IMR-90 (cell line): ENCODE measurements at regions not wholly inside any gene's neighbourhood (a gene's known extent, or its start where the extent isn't known, plus 50 kb on each side); places are given as distances from the start of the nearest gene placed in this dataset.

ENCODE experiments used
- ATAC-seq: fragments of 200-7000 bp; cut with Tn5 transposase; 2 replicates; pipeline ENCODE4 v1.9.1; 2020; ENCODE audit warnings: low read depth, mild to moderate bottlenecking, moderate library complexity
- BruUV-seq: library from RNA; stranded (reverse); fragments of 400-500 nt; replicated peaks from 2 replicates; lab custom pipeline; 2021; lab: Mats Ljungman, UMichigan
- CTCF ChIA-PET: fragments of 300-600 bp; formaldehyde crosslinking; extraction: SDS; loops from one replicate; lab custom pipeline; 2021; ENCODE audit warnings: antibody characterized with exemption; lab: Yijun Ruan, JAX
- POLR2A ChIA-PET: fragments of 300-600 bp; sonication (Branson Sonifier 250); formaldehyde crosslinking; loops from one replicate; lab custom pipeline; 2022; ENCODE audit warnings: antibody characterized with exemption; ENCODE audit not compliant: unreplicated experiment; lab: Charles Lee
- DNase-seq: peaks from one replicate; pipeline ENCODE4 v3.0.0; 2013
- H2AFZ ChIP-seq: replicated peaks from 2 replicates; pipeline ENCODE3; 2013; ENCODE audit warnings: low read length, mild to moderate bottlenecking; ENCODE audit not compliant: poor library complexity
- H2AK5ac ChIP-seq: 2 replicates; pipeline ENCODE4 v1.6.1; 2013; ENCODE audit warnings: low read depth, low read length, inconsistent platforms
- H2AK9ac ChIP-seq: replicated peaks from 2 replicates; pipeline ENCODE3; 2013; ENCODE audit warnings: mild to moderate bottlenecking, low read depth, low read length, moderate library complexity; ENCODE audit not compliant: poor library complexity
- H2BK120ac ChIP-seq: 2 replicates; pipeline ENCODE4 v1.6.1; 2013; ENCODE audit warnings: low read depth, low read length, inconsistent platforms
- H2BK15ac ChIP-seq: 3 replicates; pipeline ENCODE4 v1.6.1; 2013; ENCODE audit warnings: low read depth, low read length, inconsistent platforms
- H2BK20ac ChIP-seq: 2 replicates; pipeline ENCODE4 v1.6.1; 2013; ENCODE audit warnings: low read depth, mild to moderate bottlenecking, inconsistent platforms, low read length, moderate library complexity
- H2BK5ac ChIP-seq: 2 replicates; pipeline ENCODE4 v1.6.1; 2013; ENCODE audit warnings: mild to moderate bottlenecking, low read depth, low read length, inconsistent platforms; ENCODE audit not compliant: poor library complexity, severe bottlenecking
- H3K14ac ChIP-seq: replicated peaks from 2 replicates; pipeline ENCODE4 v1.6.1; 2013; ENCODE audit warnings: low read depth, low read length, inconsistent platforms
- H3K18ac ChIP-seq: 2 replicates; pipeline ENCODE4 v1.6.1; 2013; ENCODE audit warnings: low read depth, low read length, control low read depth
- H3K23ac ChIP-seq: 2 replicates; pipeline ENCODE4 v1.6.1; 2013; ENCODE audit warnings: low read depth, low read length, inconsistent platforms
- H3K27ac ChIP-seq: 2 replicates; pipeline ENCODE4 v1.5.1; 2013; ENCODE audit warnings: mild to moderate bottlenecking, control low read depth, low read length; ENCODE audit not compliant: insufficient read depth
- H3K27me3 ChIP-seq: 2 replicates; pipeline ENCODE4 v1.6.1; 2013; ENCODE audit warnings: low read length; ENCODE audit not compliant: control insufficient read depth, insufficient read depth
- H3K36me3 ChIP-seq: 2 replicates; pipeline ENCODE4 v1.6.1; 2013; ENCODE audit warnings: low read length, mixed read lengths; ENCODE audit not compliant: control insufficient read depth, insufficient read depth
- H3K4ac ChIP-seq: 2 replicates; pipeline ENCODE4 v1.6.1; 2013; ENCODE audit warnings: low read depth, low read length, inconsistent platforms
- H3K4me1 ChIP-seq: 2 replicates; pipeline ENCODE4 v1.6.1; 2013; ENCODE audit warnings: low read length, mixed read lengths; ENCODE audit not compliant: control insufficient read depth, insufficient read depth
- H3K4me2 ChIP-seq: 2 replicates; pipeline ENCODE4 v1.6.1; 2013; ENCODE audit warnings: low read depth, mild to moderate bottlenecking, control low read depth, low read length, moderate library complexity
- H3K4me3 ChIP-seq: 2 replicates; pipeline ENCODE4 v1.5.1; 2013; ENCODE audit warnings: low read depth, mild to moderate bottlenecking, control low read depth, low read length, moderate library complexity; ENCODE audit not compliant: insufficient read depth
- H3K56ac ChIP-seq: 2 replicates; pipeline ENCODE4 v1.6.1; 2013; ENCODE audit warnings: low read length, inconsistent platforms; ENCODE audit not compliant: insufficient read depth; ENCODE audit errors: extremely low read depth
- H3K79me1 ChIP-seq, 2 experiments: 2 replicates each; pipeline ENCODE4 v1.6.1; 2013; ENCODE audit warnings: low read length in 2 of 2, inconsistent platforms in 1 of 2, low read depth in 1 of 2
- H3K9ac ChIP-seq: 2 replicates; pipeline ENCODE4 v1.6.1; 2013; ENCODE audit warnings: low read depth, low read length, control low read depth
- H3K9me1 ChIP-seq: 2 replicates; pipeline ENCODE4 v1.6.1; 2013; ENCODE audit warnings: low read length, inconsistent platforms; ENCODE audit not compliant: insufficient read depth
- H3K9me3 ChIP-seq: 2 replicates; pipeline ENCODE4 v1.6.1; 2013; ENCODE audit warnings: low read length; ENCODE audit not compliant: control insufficient read depth, insufficient read depth
- H4K20me1 ChIP-seq: 2 replicates; pipeline ENCODE4 v1.6.1; 2013; ENCODE audit warnings: low read length, inconsistent platforms; ENCODE audit not compliant: insufficient read depth
- H4K5ac ChIP-seq: 2 replicates; pipeline ENCODE4 v1.6.1; 2013; ENCODE audit warnings: mild to moderate bottlenecking, low read depth, low read length, control low read depth
- H4K8ac ChIP-seq, 2 experiments: 2 replicates each; pipeline ENCODE4 v1.6.1; 2013; ENCODE audit warnings: low read depth in 2 of 2, low read length in 2 of 2, control low read depth in 1 of 2, inconsistent platforms in 1 of 2
- H4K91ac ChIP-seq: 2 replicates; pipeline ENCODE4 v1.6.1; 2013; ENCODE audit warnings: low read depth, low read length, inconsistent platforms; ENCODE audit not compliant: insufficient read depth
- BHLHE40 ChIP-seq: fragments of 150-350 bp; IDR thresholded peaks from 2 replicates; pipeline ENCODE4 v1.6.1; 2016; ENCODE audit warnings: mild to moderate bottlenecking, low read depth, low read length
- CEBPB ChIP-seq: IDR thresholded peaks from 2 replicates; pipeline ENCODE4 v1.6.1; 2012; ENCODE audit warnings: low read depth, low read length, improper control_type of control experiment
- CHD1 ChIP-seq: IDR thresholded peaks from 2 replicates; pipeline ENCODE4 v1.6.1; 2012; ENCODE audit warnings: low read depth, low read length, improper control_type of control experiment
- CTCF ChIP-seq: conservative IDR thresholded peaks from 2 replicates; pipeline ENCODE4 v1.5.1; 2012; ENCODE audit warnings: mild to moderate bottlenecking, low read depth, low read length, improper control_type of control experiment
- ELK1 ChIP-seq: fragments of 150-350 bp; IDR thresholded peaks from 2 replicates; pipeline ENCODE4 v1.6.1; 2016; ENCODE audit warnings: low read depth, mild to moderate bottlenecking, low read length, moderate library complexity, borderline replicate concordance
- FOS ChIP-seq: fragments of 150-350 bp; IDR thresholded peaks from 2 replicates; pipeline ENCODE4 v1.6.1; 2016; ENCODE audit warnings: low read depth, low read length
- MAFK ChIP-seq: IDR thresholded peaks from 2 replicates; pipeline ENCODE4 v1.6.1; 2012; ENCODE audit warnings: low read depth, low read length, improper control_type of control experiment
- MAZ ChIP-seq: IDR thresholded peaks from 2 replicates; pipeline ENCODE4 v1.6.1; 2012; ENCODE audit warnings: low read depth, mild to moderate bottlenecking, low read length, improper control_type of control experiment, moderate library complexity, borderline replicate concordance
- MXI1 ChIP-seq: IDR thresholded peaks from 2 replicates; pipeline ENCODE4 v1.6.1; 2012; ENCODE audit warnings: low read depth, mild to moderate bottlenecking, low read length, moderate library complexity, borderline replicate concordance
- NFE2L2 ChIP-seq: fragments of 150-350 bp; IDR thresholded peaks from 2 replicates; pipeline ENCODE4 v1.6.1; 2016; ENCODE audit warnings: low read depth, mild to moderate bottlenecking, low read length
- POLR2A ChIP-seq: IDR thresholded peaks from 2 replicates; pipeline ENCODE4 v1.6.1; 2012; ENCODE audit warnings: mild to moderate bottlenecking, low read depth, low read length
- RAD21 ChIP-seq: IDR thresholded peaks from 2 replicates; pipeline ENCODE4 v1.6.1; 2012; ENCODE audit warnings: low read length, improper control_type of control experiment
- RCOR1 ChIP-seq: IDR thresholded peaks from 2 replicates; pipeline ENCODE4 v1.6.1; 2012; ENCODE audit warnings: mild to moderate bottlenecking, low read length, improper control_type of control experiment; ENCODE audit not compliant: insufficient replicate concordance
- RFX5 ChIP-seq: IDR thresholded peaks from 2 replicates; pipeline ENCODE4 v1.8.0; 2012; ENCODE audit warnings: low read depth, mild to moderate bottlenecking, low read length, moderate library complexity
- SMC3 ChIP-seq: fragments of 150-350 bp; IDR thresholded peaks from 2 replicates; pipeline ENCODE4 v1.6.1; 2016; ENCODE audit warnings: low read depth, mild to moderate bottlenecking, antibody characterized with exemption, low read length, moderate library complexity
- WGBS, 2 experiments: methylation state at CpG; one replicate each; pipeline versions ENCODE4 v1.1.5 to v1.1.7; 2013; ENCODE audit warnings: missing lambda C conversion rate in 2 of 2; ENCODE audit not compliant: insufficient read length in 1 of 2; ENCODE audit errors: extremely low coverage in 2 of 2; 5-methylcytosine and 5-hydroxymethylcytosine counted together
- dilution Hi-C: fragments of 300-500 bp; cut with HindIII; formaldehyde crosslinking; loops from one replicate; pipeline ENCODE4 v1.14.3; 2018; ENCODE audit warnings: low sequenced_read_pairs; ENCODE audit not compliant: unreplicated experiment
- in situ Hi-C: fragments of 300-500 bp; cut with MboI; formaldehyde crosslinking; loops from 3 replicates; pipeline ENCODE4 v1.14.3; 2019; ENCODE audit warnings: low sequenced_read_pairs, inconsistent platforms, mixed read lengths
- intact Hi-C: fragments of 100-400 bp; cut with micrococcal nuclease; formaldehyde crosslinking; loops from 2 replicates; pipeline ENCODE4 v1.10.0; 2022

- DNase-seq (no peak), ATAC-seq (no peak)
- no peak overlapping the region for H2BK15ac ChIP-seq
- WGBS, 2 experiments: 0% methylated on average over 1 of the region's 1 CpG; no CpG with 5 or more reads in 1 of the 2 experiments
- H3K27me3 ChIP-seq: no peaks in the 10 kb centered on the region
- in situ Hi-C loops: no loop called here
- H2AK5ac ChIP-seq: no peak overlapping the region
- TF ChIP-seq CTCF (no peak), RCOR1 (no peak), ELK1 (no peak), CEBPB (no peak), RAD21 (no peak), FOS (no peak), MAFK (no peak), CHD1 (no peak), BHLHE40 (no peak), RFX5 (no peak), NFE2L2 (no peak), POLR2A (no peak), MXI1 (no peak), MAZ (no peak), SMC3 (no peak)
- no peak overlapping the region for H3K18ac ChIP-seq
- H3K36me3 ChIP-seq: no peaks in the 10 kb centered on the region
- H4K8ac ChIP-seq: no peak overlapping the region
- no peaks in the 10 kb centered on the region for H3K9me1 ChIP-seq
- H2AFZ ChIP-seq: no peak overlapping the region
- ChIA-PET POLR2A (no interaction called here), CTCF (no interaction called here)
- no peak overlapping the region for H3K4me2 ChIP-seq
- no peak overlapping the region for H3K56ac ChIP-seq
- H4K91ac ChIP-seq: no peak overlapping the region
- no peak overlapping the region for H3K27ac ChIP-seq
- no peak overlapping the region for H3K23ac ChIP-seq
- H3K79me1 ChIP-seq: no peaks in the 10 kb centered on the region
- H2BK120ac ChIP-seq: no peak overlapping the region
- no peak overlapping the region for H3K4ac ChIP-seq
- no peak overlapping the region for H4K5ac ChIP-seq
- H3K9me3 ChIP-seq: 0 out of 2 replicates have a peak, but pooled peaks cover 2% of the 10 kb centered on the region
- no peak overlapping the region for H2AK9ac ChIP-seq
- no peaks in the 10 kb centered on the region for H3K4me1 ChIP-seq
- intact Hi-C loops: no loop called here
- dilution Hi-C loops: no loop called here
- no TSS peak for BruUV-seq
- no peak overlapping the region for H2BK5ac ChIP-seq
- no peak overlapping the region for H3K14ac ChIP-seq
- H3K9ac ChIP-seq: no peak overlapping the region
- no peaks in the 10 kb centered on the region for H4K20me1 ChIP-seq
- no peak overlapping the region for H2BK20ac ChIP-seq
- no peak overlapping the region for H3K4me3 ChIP-seq
Observed at GRCh38 chr4:159950707-159951106, 847.8 kb downstream of the RAPGEF2 start.
